ENCODE measurements at regions not wholly inside any gene's neighbourhood (a gene's known extent, or its start where the extent isn't known, plus 50 kb on each side); places are given as distances from the start of the nearest gene placed in this dataset.

- DNase-seq (ENCODE audit: low read depth) = no peak
- no peak overlapping the region for H3K4me3 ChIP-seq (replicated peaks; ENCODE audit: low read depth, low read length)
- no peak for TF ChIP-seq CTCF (IDR thresholded peaks at IDR 0.05; ENCODE audit: low read length, missing control alignments)
These were observed 250.9 kb downstream of the TOMM20 start for GRCh38 chr1:234877761-234878160.

DNA sequence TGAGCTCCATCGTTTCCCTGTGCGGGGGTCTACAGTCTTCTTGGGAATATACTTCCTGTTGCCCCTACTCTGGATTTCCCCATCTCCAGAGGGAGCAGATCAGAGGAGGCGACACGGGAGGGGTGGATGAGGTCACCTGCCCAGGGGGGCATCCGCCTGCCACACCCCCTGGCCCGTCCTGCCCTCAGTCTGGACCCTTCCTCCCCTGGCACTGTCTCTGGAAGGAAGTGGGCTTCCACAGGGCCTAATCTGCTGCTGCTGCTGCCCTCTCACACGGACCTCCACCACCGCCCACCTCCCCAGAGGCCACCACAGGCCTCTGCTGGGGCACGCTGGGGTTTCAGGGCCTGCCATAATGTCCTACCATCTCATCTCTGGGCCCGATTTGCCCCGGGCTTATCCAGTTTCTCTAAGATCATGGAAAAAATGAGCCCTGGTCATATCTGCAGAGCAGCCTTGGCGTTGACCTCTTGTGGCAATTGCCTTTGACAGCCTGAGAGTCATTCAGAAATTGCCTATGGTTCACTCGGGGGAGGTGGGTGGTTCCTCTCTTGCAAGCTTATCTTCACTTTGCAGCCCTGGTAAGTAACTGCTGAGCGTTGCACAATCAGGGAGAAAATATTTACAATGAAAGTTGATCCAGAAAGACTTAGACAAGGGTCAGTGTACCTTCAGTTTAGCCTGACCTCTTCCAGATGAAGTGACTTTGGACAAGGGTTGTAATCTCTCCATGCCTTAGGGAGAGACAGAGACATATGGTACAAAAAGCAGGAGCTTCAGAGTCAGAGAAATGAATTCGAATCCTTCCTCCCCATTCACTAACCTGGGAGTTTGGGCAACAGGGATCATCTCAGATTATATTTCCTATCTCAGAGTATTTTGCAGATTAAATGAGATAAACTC is 252.4 kb downstream of the TOMM20 start:
- H3K4me3 ChIP-seq (replicated peaks; ENCODE audit: low read depth, low read length) = no peak overlapping the region
- TF ChIP-seq CTCF (IDR thresholded peaks at IDR 0.05; ENCODE audit: low read length, missing control alignments) = no peak
- peak; percentile 74 for DNase-seq (ENCODE audit: low read depth)

DNA sequence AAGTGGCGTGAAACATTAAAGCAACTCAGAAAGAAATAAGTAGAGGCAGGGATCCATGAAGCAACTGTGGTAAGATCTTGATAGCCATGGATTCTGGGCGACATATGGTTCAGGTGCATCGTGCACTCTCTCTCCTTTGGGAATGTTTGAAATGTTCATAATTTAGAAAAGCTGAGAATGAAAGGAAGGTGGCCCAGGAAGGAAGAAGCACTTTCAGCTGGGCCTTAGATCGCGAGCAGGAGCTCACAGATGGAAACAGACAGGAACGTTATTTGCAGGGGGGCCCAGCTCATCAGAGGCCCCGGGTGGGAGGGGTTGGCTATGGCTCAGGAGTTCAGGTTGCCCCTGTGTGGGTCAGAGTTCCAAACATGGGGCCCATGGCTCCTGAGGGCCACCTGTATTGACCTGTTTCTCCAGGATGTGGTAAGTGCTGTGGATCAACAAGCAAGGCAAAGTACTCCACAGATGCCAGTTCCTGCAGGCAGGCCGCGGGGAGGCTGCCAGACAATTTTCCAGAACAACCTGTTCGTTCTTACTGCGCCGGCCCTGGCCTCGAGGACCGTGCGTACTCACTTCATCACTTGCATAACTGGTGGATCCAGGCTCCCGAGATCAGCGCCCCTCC is 253.2 kb downstream of the TOMM20 start:
- no peak for TF ChIP-seq CTCF (IDR thresholded peaks at IDR 0.05; ENCODE audit: low read length, missing control alignments)
- H3K4me3 ChIP-seq (replicated peaks; ENCODE audit: low read depth, low read length) = no peak overlapping the region
- DNase-seq (ENCODE audit: low read depth) = no peak

DNA sequence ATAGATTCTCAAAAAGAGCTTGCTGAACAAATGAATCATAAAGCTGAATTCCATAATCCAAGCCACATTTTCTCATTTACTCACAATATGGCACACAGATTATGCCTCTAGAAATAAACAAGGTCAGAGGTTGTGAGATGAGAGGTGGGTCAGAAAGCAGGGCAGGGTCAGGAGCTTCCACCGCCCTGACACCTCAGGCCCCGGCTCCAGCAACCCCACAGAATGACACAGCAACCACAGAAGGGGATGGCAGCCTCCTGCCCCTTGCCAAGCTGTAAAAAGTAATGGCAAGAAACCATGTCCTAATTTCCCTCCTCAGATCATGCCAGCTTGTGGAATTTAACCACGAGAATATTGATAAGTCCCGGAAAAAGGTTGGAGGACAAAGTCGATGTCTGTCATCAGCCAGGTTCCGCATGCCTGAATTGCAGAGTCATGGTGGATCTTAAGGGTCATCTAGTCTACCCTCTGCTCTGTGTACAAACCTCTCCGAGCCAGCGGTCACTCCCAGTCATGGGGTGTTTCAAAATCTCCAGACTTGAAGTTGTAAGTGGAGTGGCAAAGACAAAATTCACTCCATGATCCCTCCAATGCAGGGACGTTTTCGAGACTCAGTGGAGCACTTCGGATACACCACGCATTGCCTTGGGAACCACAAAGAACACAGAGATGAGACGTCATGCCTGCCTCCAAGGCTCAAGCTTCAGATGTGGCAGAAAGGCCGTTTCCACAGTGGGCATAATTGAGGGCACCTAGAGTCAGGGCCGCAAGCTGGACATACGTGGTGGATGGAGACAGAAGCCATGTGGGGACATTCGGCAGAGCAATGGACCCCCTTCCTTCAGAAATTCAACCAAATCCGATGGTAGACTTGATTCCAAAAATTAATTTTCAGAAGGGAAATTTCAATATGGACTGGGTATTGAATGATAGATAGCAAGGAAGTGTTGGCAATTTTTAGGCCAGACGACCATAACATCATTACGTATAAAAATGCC is 254.0 kb downstream of the TOMM20 start:
- H3K4me3 ChIP-seq (replicated peaks; ENCODE audit: low read depth, low read length) = no peak overlapping the region
- DNase-seq (ENCODE audit: low read depth) = no peak
- no peak for TF ChIP-seq CTCF (IDR thresholded peaks at IDR 0.05; ENCODE audit: low read length, missing control alignments)

DNA sequence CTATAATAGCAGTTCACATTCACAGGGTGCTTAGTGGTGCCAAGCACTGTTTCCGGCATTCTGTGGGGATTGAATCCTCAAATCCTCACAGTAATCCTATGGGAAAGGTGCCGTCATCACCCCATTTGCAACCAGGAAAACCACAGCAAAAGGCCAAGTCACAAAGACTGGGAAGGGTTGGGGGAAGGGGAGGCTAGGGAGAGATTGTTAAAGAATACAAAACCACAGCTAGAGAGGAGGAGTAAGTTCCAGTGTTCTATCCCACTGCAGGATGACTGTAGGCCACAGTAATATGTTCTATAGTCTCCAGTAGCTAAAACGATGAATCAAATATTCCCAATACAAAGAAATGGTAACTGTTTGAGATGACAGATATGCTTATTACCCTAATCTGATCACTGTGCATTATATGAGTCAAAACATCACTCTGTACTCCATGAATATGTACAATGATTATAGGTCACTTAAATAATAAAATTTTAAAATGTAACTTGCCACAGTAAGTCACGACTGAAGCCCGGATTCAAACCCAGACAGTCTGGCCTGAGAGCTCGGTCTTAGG is 256.8 kb downstream of the TOMM20 start:
- no peak for TF ChIP-seq CTCF (IDR thresholded peaks at IDR 0.05; ENCODE audit: low read length, missing control alignments)
- DNase-seq (ENCODE audit: low read depth) = peak; percentile 64
- no peak overlapping the region for H3K4me3 ChIP-seq (replicated peaks; ENCODE audit: low read depth, low read length)

DNA sequence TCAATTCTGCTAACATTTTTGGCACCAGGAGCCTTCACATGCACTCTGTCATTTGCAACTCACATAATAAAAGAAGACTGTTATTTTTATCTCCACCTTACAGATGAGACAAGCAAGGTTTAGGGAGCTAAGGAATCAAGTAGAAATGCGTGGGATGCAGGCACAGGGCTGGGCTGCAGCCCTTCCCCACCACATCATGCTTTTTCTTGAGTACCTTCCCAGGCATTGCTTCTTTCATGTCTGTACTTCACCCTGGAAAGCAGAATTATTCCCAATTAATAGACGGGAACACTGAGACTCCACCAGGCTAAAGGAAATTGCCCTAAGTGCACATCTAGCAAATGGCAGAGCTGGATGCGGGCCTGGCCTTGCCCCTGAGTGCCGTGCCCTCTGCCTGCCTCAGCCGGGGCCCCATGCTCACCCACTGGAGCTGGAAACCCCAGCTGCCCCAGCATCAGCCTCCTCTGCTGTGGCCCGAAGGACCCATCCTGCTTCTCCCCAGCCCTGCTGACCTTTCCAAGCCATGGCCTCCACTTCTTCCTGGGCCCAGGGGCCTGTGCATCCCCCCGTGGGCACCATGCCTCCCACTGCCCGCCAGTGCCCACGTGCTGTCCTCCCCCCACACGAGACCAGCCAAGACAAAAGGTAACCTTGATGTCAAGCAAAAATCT is 257.5 kb downstream of the TOMM20 start:
- H3K4me3 ChIP-seq (replicated peaks; ENCODE audit: low read depth, low read length) = no peak overlapping the region
- no peak for TF ChIP-seq CTCF (IDR thresholded peaks at IDR 0.05; ENCODE audit: low read length, missing control alignments)
- DNase-seq (ENCODE audit: low read depth) = no peak
